Neural cell (in vitro differentiated cells): ENCODE measurements at regions not wholly inside any gene's neighbourhood (a gene's known extent, or its start where the extent isn't known, plus 50 kb on each side); places are given as distances from the start of the nearest gene placed in this dataset.
"Not testable (repeated sequence)": the region's sequence is repeated elsewhere in the genome, so short reads cannot be mapped to it uniquely, and the experiment has no call there.

ENCODE experiments used
- EP300 ChIP-seq: fragments of 450-650 bp; conservative IDR thresholded peaks from 2 replicates; pipeline ENCODE4 v1.6.1; 2014; ENCODE audit warnings: antibody characterized with exemption, mild to moderate bottlenecking, moderate library complexity; ENCODE audit not compliant: poor library complexity, severe bottlenecking
- EZH2 ChIP-seq: fragments of 200-600, 300-800 bp; shearing (Covaris generic), sonication (generic); IDR thresholded peaks from 2 replicates; pipeline ENCODE4 v1.6.1; 2014; ENCODE audit warnings: antibody characterized with exemption, low read length, borderline replicate concordance, mild to moderate bottlenecking; ENCODE audit not compliant: insufficient read depth, poor library complexity, severe bottlenecking

DNA sequence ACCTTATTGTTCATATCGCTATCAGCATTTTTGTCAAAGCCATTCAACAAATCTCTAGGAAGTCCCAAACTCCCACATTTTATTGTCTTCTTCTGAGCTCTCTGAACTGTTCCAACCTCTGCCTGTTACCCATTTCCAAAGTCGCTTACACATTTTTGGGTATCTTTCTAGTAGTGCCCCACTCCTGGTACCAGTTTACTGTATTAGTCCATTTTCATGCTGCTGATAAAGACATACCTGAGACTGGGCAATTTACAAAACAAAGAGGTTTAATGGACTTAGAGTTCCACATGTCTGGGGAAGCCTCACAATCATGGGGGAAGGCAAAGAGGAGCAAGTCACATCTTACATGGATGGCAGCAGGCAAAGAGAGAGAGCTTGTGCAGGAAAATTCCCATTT is 192.2 kb upstream of the SPAG17 start:
- not testable (repeated sequence) for TF ChIP-seq EP300, EZH2
